T1000 (cell line): ENCODE measurements at regions not wholly inside any gene's neighbourhood (a gene's known extent, or its start where the extent isn't known, plus 50 kb on each side); places are given as distances from the start of the nearest gene placed in this dataset.

Experiments
- DNase-seq: peaks from one replicate; lab custom pipeline; 2025; ENCODE audit warnings: mixed read lengths; lab: John Stamatoyannopoulos, UW

GRCh38 chr6:139577763-139578604 is 203.5 kb upstream of the CITED2 start:
- peak; percentile 22 for DNase-seq

GRCh38 chr6:139577124-139577762 is 202.8 kb upstream of the CITED2 start:
- no peak for DNase-seq

GRCh38 chr6:139572001-139572400 is 197.6 kb upstream of the CITED2 start:
- DNase-seq: no peak

- no peak for DNase-seq
Observed at GRCh38 chr6:139570166-139570565, 195.7 kb upstream of the CITED2 start.

DNA sequence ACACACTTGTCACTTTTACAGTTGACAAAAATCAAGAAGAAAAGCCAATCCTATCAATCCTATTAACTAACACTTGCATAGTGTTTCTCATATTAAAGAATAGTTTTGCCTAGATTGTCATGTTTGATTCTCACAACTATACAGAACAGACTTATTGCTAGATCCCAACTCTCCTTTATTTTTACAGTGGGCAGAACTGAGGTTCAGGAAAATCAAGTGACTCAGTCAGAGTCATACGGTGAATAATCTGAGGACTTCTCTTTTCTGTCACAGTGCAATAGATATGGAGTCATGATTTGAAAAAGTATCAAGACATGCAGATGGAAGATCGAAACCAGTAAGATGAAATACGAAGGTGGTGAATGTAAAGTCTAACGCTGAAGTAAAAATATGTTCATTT is 195.1 kb upstream of the CITED2 start:
- no peak for DNase-seq

DNA sequence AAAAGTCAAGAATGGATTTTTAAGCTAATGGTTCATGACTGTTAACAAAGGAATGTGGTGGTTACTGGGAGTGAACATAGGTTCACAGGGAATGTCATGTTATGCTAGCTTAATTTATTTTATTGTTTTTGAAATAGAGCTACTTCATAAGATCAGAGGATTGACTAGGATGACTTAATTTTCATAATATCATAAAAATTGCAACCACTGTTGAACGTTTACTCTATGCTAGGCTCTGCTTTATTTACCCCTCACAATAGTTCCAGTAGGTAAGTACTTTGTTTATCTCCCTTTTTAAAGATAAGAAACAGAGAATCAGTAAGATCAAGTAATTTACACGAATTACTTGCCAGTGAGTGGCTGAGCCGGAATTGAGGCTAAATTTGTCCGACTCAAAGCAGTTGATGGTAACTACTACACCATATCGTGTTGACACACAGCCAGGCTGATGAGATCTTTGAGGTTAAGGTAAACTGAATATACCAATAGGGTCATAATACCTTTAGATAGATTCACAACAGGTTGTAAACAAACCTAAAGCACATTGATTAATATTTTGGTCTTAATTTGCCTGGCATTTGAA is 194.6 kb upstream of the CITED2 start:
- no peak for DNase-seq

- DNase-seq: no peak
Observed at GRCh38 chr6:139568151-139568955, 193.9 kb upstream of the CITED2 start.

DNA sequence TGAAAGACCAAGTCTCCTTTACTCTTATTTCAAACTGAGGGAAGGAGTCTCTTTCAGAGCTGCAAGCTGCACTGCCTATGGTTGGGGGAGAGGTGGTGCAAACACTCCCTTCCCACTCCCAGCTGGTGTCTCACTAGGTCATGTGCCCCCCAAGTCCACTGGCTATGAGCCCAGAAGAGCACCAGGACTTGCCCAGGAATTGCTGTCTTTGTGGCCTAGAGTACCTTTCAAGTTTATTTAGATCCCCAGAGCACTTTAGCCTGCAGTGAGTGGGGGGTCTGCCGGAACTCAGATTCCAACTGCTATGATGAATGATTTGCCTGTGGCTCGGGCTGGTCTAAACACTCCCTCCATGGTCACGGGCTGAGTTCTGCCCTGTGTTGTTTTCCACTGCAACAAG is 192.6 kb upstream of the CITED2 start:
- DNase-seq: no peak

DNA sequence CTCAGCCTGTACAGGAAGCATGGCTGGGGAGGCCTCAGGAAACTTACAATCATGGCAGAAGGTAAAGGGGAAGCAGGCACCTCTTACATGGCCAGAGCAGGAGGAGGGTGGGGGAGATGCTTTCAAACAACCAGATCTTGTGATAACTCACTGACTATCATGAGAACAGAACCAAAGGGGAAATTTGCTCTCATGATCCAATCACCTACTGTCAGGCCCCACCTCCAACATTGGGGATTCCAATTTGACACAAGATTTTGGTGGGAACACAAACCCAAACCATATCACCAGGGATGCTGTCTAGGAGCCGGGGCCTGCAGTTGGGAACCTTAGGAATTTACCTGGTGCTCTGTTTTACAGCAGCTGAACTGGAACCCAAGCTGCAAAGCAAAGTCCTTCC is 191.1 kb upstream of the CITED2 start:
- DNase-seq: no peak

GRCh38 chr6:139557547-139557946 is 183.1 kb upstream of the CITED2 start:
- DNase-seq: no peak

DNA sequence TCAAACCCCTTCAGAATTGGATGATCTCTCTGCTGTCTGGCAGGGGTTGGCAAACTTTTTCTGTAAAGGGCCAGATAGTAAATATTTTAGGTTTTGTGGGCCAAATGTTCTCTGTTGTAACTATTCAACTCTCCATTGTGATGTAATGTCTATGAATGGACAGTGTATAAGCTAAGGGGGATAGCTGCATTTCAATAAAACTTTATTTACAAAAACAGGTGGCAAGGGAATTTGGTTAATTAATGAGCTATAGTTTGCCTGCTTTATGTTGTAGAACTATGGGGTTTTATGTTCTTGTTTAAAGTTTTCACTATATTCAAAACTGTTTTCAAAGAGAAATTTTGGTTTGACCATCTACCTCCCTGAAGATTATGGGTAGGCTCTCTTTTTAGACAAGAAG is 182.1 kb upstream of the CITED2 start:
- no peak for DNase-seq

DNA sequence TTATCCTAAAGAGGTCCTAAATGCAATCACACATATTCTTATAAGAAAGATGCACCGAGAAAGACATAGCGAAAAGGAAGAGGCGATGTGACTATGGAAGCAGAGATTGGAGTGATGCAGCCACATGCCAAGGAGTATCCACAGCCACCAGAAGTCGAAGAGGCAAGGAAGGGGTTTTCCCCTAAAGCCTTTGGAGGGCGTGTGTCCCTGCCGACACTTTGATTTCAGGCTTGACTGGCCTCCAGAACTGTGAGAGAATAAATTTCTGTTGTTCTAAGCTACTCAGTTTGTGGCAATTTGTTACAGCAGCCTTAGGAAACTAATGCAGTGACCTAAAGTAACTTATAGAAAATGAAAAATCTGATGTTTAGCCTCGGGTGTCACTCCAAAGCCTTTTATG is 179.5 kb upstream of the CITED2 start:
- DNase-seq: no peak

DNA sequence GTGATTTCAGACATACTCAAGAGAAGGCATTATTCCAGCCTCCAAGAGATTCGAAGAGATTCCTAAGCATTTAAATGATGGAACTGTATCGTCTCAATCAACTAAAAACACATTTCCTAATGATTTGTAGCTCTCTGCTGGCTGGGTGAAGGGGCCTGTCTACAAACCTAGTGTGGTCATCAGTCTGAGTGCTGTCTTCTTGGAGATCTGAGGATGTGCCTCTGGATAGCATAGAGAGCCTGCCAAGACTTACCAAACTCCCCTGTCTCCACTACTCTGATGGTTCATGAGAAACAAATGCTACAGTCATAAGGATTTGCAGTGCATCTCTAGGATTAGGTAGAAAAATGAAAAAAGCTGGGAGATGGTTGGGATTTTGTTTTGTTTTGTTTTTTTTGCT is 176.9 kb upstream of the CITED2 start:
- no peak for DNase-seq

- no peak for DNase-seq
Observed at GRCh38 chr6:139550361-139550760, 175.9 kb upstream of the CITED2 start.

GRCh38 chr6:139549561-139550070 is 175.2 kb upstream of the CITED2 start:
- DNase-seq: no peak

DNA sequence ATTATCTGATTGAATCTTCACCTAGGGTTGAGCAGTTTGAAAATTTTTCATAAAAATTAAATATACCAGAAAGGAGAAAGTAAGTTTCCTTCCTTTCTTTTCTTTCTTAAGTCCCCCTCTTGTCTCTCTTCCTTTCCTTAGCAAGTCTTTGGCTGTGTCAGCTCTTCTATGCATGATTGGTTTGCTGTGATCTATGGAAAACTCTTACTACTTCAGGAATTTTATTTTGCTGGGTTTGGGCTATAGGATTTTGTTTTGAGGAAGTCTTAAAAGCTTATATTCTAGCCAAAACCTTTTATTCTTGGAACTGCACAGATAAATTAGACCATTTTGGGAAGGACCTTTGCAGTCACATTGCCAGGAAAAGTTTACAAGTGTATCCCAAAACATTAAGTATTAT is 173.4 kb upstream of the CITED2 start:
- no peak for DNase-seq

DNA sequence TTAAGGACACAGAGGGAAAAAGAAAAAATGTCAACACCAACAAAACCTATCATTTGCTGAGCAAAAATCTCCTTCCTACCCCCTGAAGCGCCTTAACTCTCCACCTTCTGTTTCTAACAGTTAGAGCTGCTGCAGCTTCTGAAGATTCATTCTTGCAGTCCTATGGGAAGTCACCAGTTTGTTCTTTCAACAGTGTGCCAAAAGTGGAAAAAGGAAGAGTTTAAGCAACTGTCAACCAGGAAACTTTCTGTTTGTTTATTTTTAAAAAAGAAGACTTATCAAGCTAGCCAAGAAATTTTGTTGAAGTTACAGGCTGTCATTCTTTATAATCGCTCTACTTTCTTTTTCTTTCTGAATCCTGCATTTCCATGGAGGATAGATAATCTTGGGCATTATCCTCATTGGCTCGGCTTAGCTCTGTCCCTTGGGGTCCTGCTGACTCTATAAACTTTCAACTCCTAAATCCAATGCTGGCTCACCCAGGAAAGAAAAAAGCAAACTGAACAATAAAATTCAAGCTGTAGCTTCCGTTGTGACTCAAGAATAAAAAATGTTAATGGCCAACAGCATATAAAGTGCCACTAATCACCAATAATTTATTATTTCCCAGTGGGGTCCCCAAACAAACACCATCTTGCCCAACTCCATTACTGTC is 172.8 kb upstream of the CITED2 start:
- DNase-seq: no peak

GRCh38 chr6:139546106-139546472 is 171.6 kb upstream of the CITED2 start:
- no peak for DNase-seq

DNA sequence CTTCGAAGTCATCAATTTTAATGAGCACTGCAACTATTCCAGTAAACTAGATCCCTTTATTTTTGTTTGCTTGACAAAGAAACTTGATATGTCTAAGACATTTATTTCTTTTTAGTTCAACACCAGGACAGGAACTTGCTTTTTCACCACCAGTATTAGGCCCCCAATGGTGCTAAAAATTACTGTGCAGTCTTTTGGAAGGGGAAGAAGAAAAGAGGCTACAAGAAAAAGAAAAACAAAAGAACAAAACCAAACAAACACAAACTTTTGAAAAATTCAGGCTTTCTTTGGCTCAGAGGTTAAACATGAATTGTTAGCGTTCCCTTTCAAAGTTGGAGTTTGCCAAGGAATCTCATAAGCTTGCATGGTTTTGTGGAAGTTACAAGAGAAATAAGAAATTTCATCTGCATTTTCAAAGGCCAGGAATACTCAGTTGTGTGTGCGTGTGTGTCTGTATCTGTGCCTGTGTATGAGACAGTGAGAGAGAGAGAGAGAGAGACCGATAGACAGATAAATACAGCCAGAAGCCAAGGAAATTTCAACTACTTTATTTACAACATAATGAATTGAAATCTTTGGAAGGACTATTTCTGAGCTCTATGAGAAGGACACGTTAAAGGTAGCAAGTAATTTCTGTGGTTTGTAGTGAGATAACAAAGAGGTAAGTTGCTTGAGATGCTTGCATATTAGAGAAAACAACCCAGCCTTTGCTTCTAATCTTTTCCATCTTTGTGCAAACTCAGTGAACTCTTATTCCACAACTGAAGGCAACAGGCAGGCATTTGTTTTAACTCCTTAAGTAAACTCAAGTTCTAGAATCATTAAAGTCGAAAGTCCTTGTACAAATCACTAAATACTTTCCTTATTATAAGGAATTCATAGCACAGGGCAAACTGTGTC is 171.0 kb upstream of the CITED2 start:
- DNase-seq: no peak

DNA sequence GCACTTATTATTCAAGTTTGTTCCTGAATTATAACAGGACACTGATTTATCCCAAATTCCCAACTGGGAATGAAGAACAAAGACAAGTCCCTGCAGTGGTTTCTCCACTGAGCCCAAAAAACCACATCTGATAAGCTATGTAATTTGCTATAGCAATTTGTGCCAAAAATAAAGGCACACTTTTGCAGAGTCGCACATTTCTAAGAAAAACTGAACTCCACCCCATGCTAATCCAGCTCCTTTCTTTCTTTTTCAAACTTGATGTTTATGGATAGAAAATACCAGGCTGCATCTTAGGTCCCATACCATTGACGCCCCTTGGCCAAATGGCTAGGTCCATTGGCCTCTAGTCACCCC is 170.2 kb upstream of the CITED2 start:
- no peak for DNase-seq

DNA sequence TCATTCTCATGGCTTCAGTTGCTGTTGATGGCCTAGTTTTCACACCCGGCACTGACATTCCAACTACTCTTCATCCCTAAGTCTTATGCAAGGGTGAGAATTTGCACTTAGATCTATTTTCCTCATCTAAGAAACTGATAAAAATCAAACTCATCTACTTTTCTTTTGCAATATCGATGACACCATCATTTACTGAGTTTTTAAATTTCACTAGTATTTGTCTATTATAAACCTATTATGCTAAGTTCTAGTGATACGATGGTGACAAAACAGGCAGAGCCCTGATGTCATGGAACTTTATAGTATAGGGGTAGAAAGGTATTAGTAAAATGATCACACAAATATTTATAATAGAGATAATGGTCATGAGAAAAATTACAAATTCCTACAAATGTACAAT is 167.9 kb upstream of the CITED2 start:
- DNase-seq: no peak
